ENCODE measurements at regions not wholly inside any gene's neighbourhood (a gene's known extent, or its start where the extent isn't known, plus 50 kb on each side); places are given as distances from the start of the nearest gene placed in this dataset.

DNA sequence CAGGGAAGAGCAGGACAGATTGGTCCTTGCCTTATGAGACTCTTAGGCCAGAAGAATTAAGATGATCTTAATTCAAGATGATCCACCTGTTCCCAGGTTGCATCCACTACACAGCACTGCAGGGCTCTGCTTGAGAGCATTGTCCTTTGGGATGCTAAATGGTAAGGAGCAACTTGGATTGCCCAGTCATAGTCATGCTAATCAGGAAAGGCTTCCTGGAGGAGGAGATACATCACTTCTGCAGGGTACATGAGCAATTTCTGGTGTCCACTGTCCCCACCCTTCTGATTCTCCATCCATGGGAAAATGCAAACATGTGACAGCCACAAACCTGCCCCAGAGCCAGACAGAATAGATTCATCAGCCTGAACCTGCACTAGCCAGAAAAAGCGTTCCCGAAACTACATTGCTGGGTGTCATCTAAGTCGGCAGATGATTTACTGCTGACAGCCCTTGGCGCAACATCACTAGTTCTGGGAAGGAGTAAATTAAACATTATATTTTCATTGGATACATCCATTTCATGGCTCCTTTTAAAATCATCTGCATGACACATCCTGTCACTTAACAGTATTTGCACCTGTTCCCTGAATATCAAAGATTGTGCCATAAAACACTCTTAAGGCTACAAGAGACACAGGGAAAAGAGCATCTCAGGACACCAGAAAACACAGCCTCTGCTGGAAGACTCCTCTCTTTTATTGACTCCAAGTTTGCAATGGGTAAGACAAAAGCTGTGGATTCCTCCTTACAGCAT lies 282.2 kb downstream of the MAF start:
- peaks cover 26% of the 10 kb centered on the region for H3K4me1 Mint-ChIP-seq
- peak overlapping the region; percentile 10 for H3K27ac Mint-ChIP-seq
- no peaks in the 10 kb centered on the region for H3K36me3 Mint-ChIP-seq (ENCODE audit: low read depth)
- H3K27me3 Mint-ChIP-seq, result peaks cover 40% of the 10 kb centered on the region
- no peak for ATAC-seq
- no peaks in the 10 kb centered on the region for H3K9me3 Mint-ChIP-seq
- H3K4me3 Mint-ChIP-seq, result no peak overlapping the region
- no peak for DNase-seq

DNA sequence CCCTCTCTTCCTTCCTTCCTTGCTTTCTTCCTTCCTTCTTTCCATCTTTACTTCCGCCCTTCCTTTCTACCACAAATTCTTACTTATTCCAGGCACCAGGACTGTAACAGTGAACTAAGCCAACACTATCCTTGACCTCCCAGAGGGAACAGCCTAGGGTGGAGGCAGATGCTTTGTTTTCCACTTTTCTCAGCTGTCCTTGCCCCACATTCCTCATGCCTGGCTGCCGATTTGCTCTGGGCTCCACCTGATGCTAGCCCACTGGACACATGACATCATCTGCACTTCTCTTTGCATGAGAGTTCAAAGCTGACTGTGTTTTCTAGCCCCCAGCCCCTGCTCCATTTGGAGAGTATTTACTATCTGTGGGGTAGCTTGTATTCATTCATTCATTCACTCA lies 283.0 kb downstream of the MAF start:
- no peak overlapping the region for H3K4me3 Mint-ChIP-seq
- H3K36me3 Mint-ChIP-seq (ENCODE audit: low read depth), result no peaks in the 10 kb centered on the region
- H3K27me3 Mint-ChIP-seq, result peaks cover 37% of the 10 kb centered on the region

DNA sequence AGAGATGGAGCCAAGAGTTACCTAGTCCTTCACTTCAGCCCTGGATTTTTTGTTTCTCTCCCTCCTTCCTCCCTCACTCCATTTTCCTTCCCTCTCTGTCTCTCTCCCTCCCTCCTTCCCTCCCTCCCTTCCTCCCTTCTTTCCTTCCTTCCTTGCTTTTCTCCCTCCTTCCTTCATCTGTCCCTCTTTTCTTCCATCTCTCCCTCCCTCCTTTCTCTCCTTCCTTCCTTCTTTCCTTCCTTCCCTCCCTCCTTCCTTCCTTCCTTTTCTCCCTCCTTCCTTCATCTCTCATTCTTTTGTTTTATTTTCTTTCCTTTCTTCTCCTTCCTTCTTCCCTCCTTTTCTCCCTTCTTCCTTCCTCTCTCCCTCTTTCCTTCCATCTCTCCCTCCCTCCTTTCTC lies 283.5 kb downstream of the MAF start:
- H3K27me3 Mint-ChIP-seq, result peaks cover 33% of the 10 kb centered on the region
- no peak for DNase-seq
- H3K27ac Mint-ChIP-seq, result no peak overlapping the region
- peaks cover 26% of the 10 kb centered on the region for H3K4me1 Mint-ChIP-seq
- no peak for ATAC-seq
- no peak overlapping the region for H3K4me3 Mint-ChIP-seq
- H3K36me3 Mint-ChIP-seq (ENCODE audit: low read depth), result no peaks in the 10 kb centered on the region
- no peaks in the 10 kb centered on the region for H3K9me3 Mint-ChIP-seq

More for the DNA sequence above, 283.0 kb downstream of the MAF start:
- Mint-ChIP-seq H3K27ac (peak overlapping the region; percentile 10), H3K9me3 (no peaks in the 10 kb centered on the region), H3K4me1 (peaks cover 26% of the 10 kb centered on the region)
- ATAC-seq (no peak), DNase-seq (no peak)

DNA sequence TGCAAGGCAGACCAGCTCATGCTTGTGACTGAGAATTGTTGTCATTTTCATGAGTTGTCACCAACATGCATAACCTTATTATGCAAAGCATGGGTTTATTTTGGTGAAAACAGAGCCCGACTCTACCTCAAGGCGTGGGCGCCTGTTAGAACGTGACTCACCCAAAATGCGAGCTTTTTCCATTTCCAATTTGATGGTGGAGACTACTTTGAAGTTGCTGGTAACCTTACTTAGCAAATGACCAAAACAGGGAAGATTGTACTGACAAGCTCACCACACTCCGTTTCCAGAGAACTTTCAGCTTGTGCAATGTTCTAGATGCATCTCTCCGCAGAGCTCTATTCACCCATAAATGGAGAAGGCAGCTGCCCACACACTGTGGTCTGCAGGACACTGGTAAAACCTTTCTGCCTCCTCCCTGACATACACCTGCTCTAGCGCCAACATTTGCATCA lies 284.5 kb downstream of the MAF start:
- Mint-ChIP-seq H3K4me1 (peaks cover 26% of the 10 kb centered on the region), H3K27me3 (peaks cover 30% of the 10 kb centered on the region), H3K27ac (peak overlapping the region; percentile 77), H3K36me3 (ENCODE audit: low read depth) (no peaks in the 10 kb centered on the region), H3K4me3 (no peak overlapping the region), H3K9me3 (no peaks in the 10 kb centered on the region)
- ATAC-seq (peak; percentile 92), DNase-seq (peak; percentile 46)

DNA sequence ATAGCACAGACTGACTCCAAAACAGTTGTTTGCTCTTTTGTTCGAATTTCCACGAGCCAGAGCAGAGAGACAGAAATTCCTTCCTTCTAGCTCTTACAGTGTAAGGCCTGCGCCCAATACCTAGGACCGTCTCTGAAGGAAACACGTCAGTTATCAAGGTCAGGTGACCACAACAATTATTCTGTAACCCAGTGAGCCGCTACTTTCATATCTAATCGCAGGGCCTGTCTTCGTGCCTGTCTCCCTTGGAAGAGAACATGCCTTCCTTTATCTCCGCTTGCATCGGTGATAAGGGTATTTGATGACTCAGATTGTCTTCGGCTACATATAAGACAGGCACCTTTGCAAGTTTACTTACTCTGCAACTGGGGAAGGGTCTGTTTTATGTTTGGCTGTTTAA lies 288.0 kb downstream of the MAF start:
- ATAC-seq (no peak), DNase-seq (no peak)
- Mint-ChIP-seq H3K27ac (no peak overlapping the region), H3K4me3 (no peak overlapping the region), H3K9me3 (no peaks in the 10 kb centered on the region), H3K4me1 (peaks cover 27% of the 10 kb centered on the region), H3K27me3 (peaks cover 12% of the 10 kb centered on the region), H3K36me3 (ENCODE audit: low read depth) (no peaks in the 10 kb centered on the region)

DNA sequence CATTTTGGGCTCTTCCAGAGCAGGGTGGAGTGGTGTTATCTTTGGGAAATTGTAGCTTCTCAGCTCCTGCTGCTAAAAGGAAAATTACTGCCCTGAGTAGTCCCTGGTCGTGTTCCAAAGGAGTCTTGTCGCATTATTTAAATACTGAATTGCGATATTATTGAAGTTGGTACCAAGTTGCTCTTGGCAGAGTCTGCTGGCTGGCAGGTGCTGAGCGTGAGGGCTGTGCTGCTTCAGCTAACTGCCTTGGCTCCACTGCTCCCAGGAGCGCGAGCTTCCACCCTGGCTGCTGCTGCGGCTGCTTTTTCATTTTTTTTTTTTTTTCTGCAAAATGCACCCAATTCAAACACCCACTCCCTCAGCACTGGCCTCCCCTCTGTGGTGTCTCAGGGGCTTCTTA lies 289.8 kb downstream of the MAF start:
- Mint-ChIP-seq H3K9me3 (no peaks in the 10 kb centered on the region), H3K4me3 (no peak overlapping the region), H3K36me3 (ENCODE audit: low read depth) (no peaks in the 10 kb centered on the region), H3K27ac (no peak overlapping the region), H3K4me1 (peaks cover 11% of the 10 kb centered on the region), H3K27me3 (peaks cover 10% of the 10 kb centered on the region)
- no peak for DNase-seq
- ATAC-seq, result no peak

DNA sequence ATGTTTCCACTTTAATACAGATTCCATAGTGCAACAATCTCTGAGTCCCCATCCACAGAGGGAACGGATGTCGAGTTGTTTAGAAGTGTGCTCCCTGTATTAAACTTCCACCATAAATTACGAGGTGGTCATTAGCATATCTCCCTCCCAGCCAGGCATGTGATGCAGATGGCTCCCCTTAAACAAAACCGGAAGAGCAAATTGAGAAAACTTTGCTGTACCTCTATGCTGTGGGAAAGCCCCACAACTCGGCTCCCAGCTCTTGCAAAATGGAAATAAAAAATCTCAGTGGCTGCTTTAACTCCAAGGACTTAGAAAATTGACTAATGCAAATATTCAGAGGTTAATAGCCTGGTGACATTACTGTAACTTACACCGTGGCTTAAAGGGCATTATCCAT lies 290.9 kb downstream of the MAF start:
- H3K9me3 Mint-ChIP-seq, result no peaks in the 10 kb centered on the region
- no peaks in the 10 kb centered on the region for H3K36me3 Mint-ChIP-seq (ENCODE audit: low read depth)
- H3K4me1 Mint-ChIP-seq, result peaks cover 4% of the 10 kb centered on the region
- no peak for ATAC-seq
- H3K27me3 Mint-ChIP-seq, result peaks cover 13% of the 10 kb centered on the region
- DNase-seq, result no peak
- no peak overlapping the region for H3K4me3 Mint-ChIP-seq
- H3K27ac Mint-ChIP-seq, result no peak overlapping the region

DNA sequence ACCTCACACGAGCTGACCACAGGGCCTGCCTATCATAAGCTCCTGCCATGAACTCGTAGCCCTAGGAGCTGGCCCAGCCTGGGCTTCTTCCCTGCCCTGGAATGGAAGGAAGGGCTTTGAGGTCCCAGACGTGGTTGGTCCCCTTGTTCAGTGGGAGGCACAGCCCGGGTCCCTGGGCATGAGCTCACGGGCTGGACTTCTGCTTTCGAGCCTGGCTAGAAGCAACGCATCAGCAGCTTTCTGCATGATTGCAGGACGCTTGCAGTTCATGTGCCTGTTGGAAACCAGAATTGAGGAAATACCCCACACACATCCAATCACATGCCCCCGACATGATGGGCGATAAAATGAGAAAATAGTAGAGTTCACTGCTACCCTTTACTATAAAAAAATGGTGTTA lies 293.3 kb downstream of the MAF start:
- Mint-ChIP-seq H3K4me1 (peaks cover 3% of the 10 kb centered on the region), H3K27me3 (peaks cover 16% of the 10 kb centered on the region), H3K36me3 (ENCODE audit: low read depth) (no peaks in the 10 kb centered on the region), H3K9me3 (no peaks in the 10 kb centered on the region), H3K27ac (no peak overlapping the region), H3K4me3 (no peak overlapping the region)
- ATAC-seq (no peak), DNase-seq (no peak)

DNA sequence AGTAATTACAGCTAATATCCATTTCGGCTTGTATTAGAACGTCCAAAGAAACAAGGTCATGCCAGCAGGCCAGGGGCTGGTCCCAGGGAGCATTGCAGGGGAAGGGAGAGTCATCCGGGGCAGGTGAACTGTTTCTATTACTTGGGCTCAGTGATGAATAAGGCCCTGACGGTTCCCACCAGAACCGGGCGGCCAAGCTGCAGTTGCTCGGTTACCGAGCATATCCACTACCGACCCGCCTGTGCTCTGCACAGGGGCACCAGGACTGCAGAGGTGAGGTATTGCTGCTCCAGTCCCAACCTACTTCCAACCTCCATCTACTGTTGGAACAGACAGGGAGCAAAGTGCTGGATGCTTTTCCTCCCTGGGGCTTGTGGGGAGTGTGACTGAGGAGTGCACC lies 295.5 kb downstream of the MAF start:
- peaks cover 17% of the 10 kb centered on the region for H3K27me3 Mint-ChIP-seq
- no peak for DNase-seq
- H3K4me3 Mint-ChIP-seq, result no peak overlapping the region
- peaks cover 3% of the 10 kb centered on the region for H3K4me1 Mint-ChIP-seq
- no peaks in the 10 kb centered on the region for H3K36me3 Mint-ChIP-seq (ENCODE audit: low read depth)
- ATAC-seq, result no peak
- H3K9me3 Mint-ChIP-seq, result no peaks in the 10 kb centered on the region
- H3K27ac Mint-ChIP-seq, result no peak overlapping the region

DNA sequence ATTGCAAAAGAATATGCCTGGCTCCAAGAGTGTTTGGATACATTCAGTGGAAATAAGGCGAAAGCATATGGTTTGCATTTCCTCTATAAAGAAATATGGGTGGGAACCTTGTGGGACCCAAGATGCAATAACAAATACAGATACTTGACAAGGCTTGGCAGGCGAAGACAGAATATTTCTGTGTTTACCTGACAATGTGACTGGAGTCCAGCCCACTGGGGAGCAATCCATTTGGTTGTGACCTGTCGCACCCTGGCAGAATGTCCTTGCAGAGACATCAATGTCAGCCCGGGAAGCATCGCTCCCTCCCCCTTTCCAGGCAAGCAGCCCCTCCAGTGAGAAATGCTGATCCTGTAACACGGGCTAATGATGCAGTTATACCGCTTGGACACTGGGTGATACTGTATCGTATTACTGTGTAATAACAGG lies 296.6 kb downstream of the MAF start:
- Mint-ChIP-seq H3K27ac (no peak overlapping the region), H3K36me3 (ENCODE audit: low read depth) (no peaks in the 10 kb centered on the region), H3K4me1 (no peaks in the 10 kb centered on the region), H3K4me3 (no peak overlapping the region), H3K27me3 (peaks cover 16% of the 10 kb centered on the region), H3K9me3 (no peaks in the 10 kb centered on the region)
- no peak for DNase-seq
- no peak for ATAC-seq

DNA sequence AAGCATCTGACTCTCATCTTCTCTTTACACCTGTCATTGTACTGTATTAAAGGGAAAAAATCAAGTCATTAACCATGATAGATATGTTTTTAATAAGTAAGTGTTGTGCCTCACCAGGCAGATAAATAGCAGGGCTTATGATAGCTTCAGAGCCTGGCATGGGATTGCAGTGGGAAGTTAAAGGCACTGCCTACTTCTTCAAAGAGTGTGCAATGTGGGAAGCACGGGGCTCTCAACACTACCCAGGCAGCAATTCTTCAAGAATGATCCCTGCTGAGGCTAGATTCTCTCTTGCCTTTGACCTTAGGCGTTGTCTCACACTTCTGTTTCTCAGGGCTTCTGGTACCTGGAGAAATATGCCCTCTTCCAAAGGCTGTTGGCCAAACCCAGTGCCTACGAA lies 297.3 kb downstream of the MAF start:
- ATAC-seq (no peak), DNase-seq (no peak)
- no peaks in the 10 kb centered on the region for H3K36me3 Mint-ChIP-seq (ENCODE audit: low read depth)
- H3K27ac Mint-ChIP-seq, result no peak overlapping the region
- H3K27me3 Mint-ChIP-seq, result peaks cover 16% of the 10 kb centered on the region
- no peaks in the 10 kb centered on the region for H3K4me1 Mint-ChIP-seq
- H3K4me3 Mint-ChIP-seq, result no peak overlapping the region
- no peaks in the 10 kb centered on the region for H3K9me3 Mint-ChIP-seq

DNA sequence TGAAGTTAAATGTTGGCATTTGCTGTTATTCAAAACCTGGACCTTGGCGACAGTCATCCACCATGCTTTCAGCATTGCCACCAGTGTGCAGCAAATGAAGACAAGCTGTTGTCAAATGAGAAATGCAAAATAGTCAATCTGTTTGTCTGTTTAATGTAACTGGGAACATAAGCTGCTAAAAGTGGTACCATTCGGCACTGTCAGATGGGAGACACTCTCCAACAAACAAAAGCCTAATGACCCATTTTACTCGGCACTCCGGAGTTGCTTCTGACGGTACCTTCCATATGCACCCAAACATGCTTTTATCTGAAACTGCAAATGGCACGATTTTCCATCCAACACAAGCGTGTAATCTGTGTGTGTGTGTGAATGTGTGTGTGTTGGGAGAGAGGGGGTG lies 297.8 kb downstream of the MAF start:
- H3K36me3 Mint-ChIP-seq (ENCODE audit: low read depth), result no peaks in the 10 kb centered on the region
- no peaks in the 10 kb centered on the region for H3K4me1 Mint-ChIP-seq
- no peaks in the 10 kb centered on the region for H3K9me3 Mint-ChIP-seq

DNA sequence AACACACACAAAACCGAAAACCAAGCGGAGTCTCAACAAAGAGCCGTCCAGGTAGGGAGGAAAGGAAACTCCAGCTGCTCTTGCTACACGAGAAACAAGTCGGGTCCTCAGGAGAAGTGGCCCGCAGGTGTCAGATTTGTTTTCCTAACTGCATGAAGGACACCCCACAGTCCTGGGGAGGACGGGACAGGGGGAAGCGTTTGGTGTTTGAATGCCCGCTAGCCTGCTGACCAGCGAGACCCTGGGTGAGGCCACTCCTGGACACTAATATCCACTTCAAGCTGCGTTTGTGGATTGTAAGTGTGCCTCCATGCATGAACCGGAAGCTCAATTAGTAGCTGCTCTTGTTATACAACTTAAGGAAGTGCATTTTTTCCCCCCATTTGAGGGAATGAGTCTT lies 299.5 kb downstream of the MAF start:
- Mint-ChIP-seq H3K4me1 (peaks cover 2% of the 10 kb centered on the region), H3K9me3 (no peaks in the 10 kb centered on the region), H3K27ac (no peak overlapping the region), H3K4me3 (no peak overlapping the region), H3K27me3 (peaks cover 14% of the 10 kb centered on the region), H3K36me3 (ENCODE audit: low read depth) (no peaks in the 10 kb centered on the region)
- DNase-seq (no peak), ATAC-seq (no peak)

More for the DNA sequence above, 297.8 kb downstream of the MAF start:
- ATAC-seq (no peak), DNase-seq (no peak)
- Mint-ChIP-seq H3K27me3 (peaks cover 14% of the 10 kb centered on the region), H3K27ac (no peak overlapping the region), H3K4me3 (no peak overlapping the region)

DNA sequence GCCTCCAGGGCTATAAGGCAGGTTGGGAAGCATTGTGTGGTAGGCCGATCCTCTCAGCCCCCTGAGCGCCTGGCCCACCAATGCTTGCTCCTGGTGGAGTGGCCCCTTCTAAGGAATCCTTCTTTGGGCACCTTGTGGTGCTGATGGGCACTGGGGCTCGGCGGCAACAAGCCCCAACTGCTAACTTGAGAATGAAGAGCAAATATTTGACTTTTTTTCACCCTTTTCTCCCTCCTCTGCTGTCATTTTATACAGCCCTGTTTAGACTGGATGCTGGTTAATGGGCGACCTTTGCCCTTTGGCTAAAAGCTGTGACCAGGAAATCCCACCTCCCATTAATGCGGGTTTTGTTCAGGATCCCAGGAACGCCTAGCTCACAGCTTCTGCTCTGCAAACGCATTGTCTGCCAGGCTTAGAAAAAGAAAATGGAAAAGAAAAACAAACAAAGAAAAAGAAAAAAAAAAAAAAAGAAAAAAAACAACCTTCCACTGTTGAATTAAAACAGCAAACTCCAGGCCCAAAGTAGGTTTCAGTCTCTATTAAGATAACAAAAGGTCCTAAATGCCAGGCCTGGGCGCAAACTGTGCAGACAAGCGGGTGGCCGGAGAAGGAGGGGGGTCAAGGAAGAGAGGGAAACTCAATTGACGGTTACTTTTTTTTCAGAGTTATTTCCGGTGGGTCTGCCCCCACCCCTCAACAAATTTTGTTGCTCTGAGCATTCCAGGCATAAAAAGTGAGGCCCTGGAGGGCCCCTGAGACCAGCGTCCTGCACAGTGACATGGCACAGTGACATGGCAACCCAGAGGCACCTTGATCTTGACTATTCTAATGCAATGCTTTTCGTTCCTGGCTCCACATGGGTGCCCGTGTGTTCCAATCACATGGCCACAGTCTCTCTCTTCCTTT lies 301.4 kb downstream of the MAF start:
- peaks cover 2% of the 10 kb centered on the region for H3K4me1 Mint-ChIP-seq
- no peaks in the 10 kb centered on the region for H3K36me3 Mint-ChIP-seq (ENCODE audit: low read depth)
- H3K27ac Mint-ChIP-seq, result no peak overlapping the region
- no peak for DNase-seq
- peaks cover 14% of the 10 kb centered on the region for H3K27me3 Mint-ChIP-seq
- ATAC-seq, result no peak
- H3K9me3 Mint-ChIP-seq, result no peaks in the 10 kb centered on the region
- no peak overlapping the region for H3K4me3 Mint-ChIP-seq

DNA sequence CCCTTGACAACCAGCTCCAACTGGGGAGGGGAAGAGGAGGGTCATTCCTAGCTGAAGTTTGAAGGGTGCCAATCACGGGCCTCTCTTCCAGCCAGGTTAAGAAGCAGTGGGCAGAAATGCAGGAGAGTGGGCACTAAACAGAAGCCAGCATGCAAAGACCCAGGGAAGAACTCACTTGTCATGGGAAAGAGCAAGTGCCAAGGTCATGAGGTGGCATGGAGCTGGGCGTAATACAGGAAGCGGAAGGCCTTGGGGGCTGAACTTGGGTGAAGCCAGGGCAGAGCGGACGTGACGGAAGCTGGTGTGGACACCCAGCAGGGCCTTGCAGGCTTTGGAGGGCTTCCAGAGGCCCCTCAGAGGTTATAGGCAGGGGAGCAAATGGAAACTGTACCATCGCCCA lies 302.1 kb downstream of the MAF start:
- ATAC-seq, result no peak
- H3K4me3 Mint-ChIP-seq, result no peak overlapping the region
- peaks cover 16% of the 10 kb centered on the region for H3K27me3 Mint-ChIP-seq
- no peak overlapping the region for H3K27ac Mint-ChIP-seq
- no peaks in the 10 kb centered on the region for H3K9me3 Mint-ChIP-seq
- H3K4me1 Mint-ChIP-seq, result peaks cover 2% of the 10 kb centered on the region
- no peaks in the 10 kb centered on the region for H3K36me3 Mint-ChIP-seq (ENCODE audit: low read depth)
- DNase-seq, result no peak
